H1 (cell line): ENCODE measurements at regions not wholly inside any gene's neighbourhood (a gene's known extent, or its start where the extent isn't known, plus 50 kb on each side); places are given as distances from the start of the nearest gene placed in this dataset.

Experiments
- RNF2 ChIP-seq: fragments of 200-900, 300-1000 bp; sonication (generic); IDR thresholded peaks from 2 replicates; pipeline ENCODE4 v1.7.1; 2016; ENCODE audit warnings: borderline replicate concordance, low read depth, mild to moderate bottlenecking, antibody characterized with exemption, low read length; ENCODE audit not compliant: poor library complexity, severe bottlenecking; ENCODE audit errors: missing control alignments
- TF ChIP-seq, protein P1 (sequence below): fragments of 300-600 bp; sonication (generic); IDR thresholded peaks from 2 replicates; pipeline ENCODE4 v1.7.1; 2012; ENCODE audit warnings: low read length, moderate library complexity, mild to moderate bottlenecking, inconsistent platforms; ENCODE audit not compliant: insufficient replicate concordance
- TF ChIP-seq, protein P2 (sequence below): IDR thresholded peaks from 2 replicates; pipeline ENCODE4 v1.6.1; 2011; ENCODE audit warnings: low read length, improper control_type of control experiment

GRCh38 chr9:19533373-19533772 is 124.6 kb downstream of the ACER2 start (continued):
- TF ChIP-seq, protein P1, sequence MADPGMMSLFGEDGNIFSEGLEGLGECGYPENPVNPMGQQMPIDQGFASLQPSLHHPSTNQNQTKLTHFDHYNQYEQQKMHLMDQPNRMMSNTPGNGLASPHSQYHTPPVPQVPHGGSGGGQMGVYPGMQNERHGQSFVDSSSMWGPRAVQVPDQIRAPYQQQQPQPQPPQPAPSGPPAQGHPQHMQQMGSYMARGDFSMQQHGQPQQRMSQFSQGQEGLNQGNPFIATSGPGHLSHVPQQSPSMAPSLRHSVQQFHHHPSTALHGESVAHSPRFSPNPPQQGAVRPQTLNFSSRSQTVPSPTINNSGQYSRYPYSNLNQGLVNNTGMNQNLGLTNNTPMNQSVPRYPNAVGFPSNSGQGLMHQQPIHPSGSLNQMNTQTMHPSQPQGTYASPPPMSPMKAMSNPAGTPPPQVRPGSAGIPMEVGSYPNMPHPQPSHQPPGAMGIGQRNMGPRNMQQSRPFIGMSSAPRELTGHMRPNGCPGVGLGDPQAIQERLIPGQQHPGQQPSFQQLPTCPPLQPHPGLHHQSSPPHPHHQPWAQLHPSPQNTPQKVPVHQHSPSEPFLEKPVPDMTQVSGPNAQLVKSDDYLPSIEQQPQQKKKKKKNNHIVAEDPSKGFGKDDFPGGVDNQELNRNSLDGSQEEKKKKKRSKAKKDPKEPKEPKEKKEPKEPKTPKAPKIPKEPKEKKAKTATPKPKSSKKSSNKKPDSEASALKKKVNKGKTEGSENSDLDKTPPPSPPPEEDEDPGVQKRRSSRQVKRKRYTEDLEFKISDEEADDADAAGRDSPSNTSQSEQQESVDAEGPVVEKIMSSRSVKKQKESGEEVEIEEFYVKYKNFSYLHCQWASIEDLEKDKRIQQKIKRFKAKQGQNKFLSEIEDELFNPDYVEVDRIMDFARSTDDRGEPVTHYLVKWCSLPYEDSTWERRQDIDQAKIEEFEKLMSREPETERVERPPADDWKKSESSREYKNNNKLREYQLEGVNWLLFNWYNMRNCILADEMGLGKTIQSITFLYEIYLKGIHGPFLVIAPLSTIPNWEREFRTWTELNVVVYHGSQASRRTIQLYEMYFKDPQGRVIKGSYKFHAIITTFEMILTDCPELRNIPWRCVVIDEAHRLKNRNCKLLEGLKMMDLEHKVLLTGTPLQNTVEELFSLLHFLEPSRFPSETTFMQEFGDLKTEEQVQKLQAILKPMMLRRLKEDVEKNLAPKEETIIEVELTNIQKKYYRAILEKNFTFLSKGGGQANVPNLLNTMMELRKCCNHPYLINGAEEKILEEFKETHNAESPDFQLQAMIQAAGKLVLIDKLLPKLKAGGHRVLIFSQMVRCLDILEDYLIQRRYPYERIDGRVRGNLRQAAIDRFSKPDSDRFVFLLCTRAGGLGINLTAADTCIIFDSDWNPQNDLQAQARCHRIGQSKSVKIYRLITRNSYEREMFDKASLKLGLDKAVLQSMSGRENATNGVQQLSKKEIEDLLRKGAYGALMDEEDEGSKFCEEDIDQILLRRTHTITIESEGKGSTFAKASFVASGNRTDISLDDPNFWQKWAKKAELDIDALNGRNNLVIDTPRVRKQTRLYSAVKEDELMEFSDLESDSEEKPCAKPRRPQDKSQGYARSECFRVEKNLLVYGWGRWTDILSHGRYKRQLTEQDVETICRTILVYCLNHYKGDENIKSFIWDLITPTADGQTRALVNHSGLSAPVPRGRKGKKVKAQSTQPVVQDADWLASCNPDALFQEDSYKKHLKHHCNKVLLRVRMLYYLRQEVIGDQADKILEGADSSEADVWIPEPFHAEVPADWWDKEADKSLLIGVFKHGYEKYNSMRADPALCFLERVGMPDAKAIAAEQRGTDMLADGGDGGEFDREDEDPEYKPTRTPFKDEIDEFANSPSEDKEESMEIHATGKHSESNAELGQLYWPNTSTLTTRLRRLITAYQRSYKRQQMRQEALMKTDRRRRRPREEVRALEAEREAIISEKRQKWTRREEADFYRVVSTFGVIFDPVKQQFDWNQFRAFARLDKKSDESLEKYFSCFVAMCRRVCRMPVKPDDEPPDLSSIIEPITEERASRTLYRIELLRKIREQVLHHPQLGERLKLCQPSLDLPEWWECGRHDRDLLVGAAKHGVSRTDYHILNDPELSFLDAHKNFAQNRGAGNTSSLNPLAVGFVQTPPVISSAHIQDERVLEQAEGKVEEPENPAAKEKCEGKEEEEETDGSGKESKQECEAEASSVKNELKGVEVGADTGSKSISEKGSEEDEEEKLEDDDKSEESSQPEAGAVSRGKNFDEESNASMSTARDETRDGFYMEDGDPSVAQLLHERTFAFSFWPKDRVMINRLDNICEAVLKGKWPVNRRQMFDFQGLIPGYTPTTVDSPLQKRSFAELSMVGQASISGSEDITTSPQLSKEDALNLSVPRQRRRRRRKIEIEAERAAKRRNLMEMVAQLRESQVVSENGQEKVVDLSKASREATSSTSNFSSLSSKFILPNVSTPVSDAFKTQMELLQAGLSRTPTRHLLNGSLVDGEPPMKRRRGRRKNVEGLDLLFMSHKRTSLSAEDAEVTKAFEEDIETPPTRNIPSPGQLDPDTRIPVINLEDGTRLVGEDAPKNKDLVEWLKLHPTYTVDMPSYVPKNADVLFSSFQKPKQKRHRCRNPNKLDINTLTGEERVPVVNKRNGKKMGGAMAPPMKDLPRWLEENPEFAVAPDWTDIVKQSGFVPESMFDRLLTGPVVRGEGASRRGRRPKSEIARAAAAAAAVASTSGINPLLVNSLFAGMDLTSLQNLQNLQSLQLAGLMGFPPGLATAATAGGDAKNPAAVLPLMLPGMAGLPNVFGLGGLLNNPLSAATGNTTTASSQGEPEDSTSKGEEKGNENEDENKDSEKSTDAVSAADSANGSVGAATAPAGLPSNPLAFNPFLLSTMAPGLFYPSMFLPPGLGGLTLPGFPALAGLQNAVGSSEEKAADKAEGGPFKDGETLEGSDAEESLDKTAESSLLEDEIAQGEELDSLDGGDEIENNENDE = no peak
- TF ChIP-seq, protein P2, sequence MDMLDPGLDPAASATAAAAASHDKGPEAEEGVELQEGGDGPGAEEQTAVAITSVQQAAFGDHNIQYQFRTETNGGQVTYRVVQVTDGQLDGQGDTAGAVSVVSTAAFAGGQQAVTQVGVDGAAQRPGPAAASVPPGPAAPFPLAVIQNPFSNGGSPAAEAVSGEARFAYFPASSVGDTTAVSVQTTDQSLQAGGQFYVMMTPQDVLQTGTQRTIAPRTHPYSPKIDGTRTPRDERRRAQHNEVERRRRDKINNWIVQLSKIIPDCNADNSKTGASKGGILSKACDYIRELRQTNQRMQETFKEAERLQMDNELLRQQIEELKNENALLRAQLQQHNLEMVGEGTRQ = no peak
- no peak for TF ChIP-seq RNF2
